ENCODE measurements at regions not wholly inside any gene's neighbourhood (a gene's known extent, or its start where the extent isn't known, plus 50 kb on each side); places are given as distances from the start of the nearest gene placed in this dataset.

- Histone ChIP-seq H4K20me1 (ENCODE audit: insufficient read depth, low read length) (no peaks in the 10 kb centered on the region), H3K4me3 (ENCODE audit: low read length) (no peak overlapping the region), H3K9me3 (ENCODE audit: insufficient read depth, low read length) (no peaks in the 10 kb centered on the region), H3K36me3 (replicated peaks; ENCODE audit: low read depth, low read length) (no peaks in the 10 kb centered on the region), H3K79me2 (ENCODE audit: low read length) (no peaks in the 10 kb centered on the region), H3K27me3 (ENCODE audit: low read depth, low read length) (no peaks in the 10 kb centered on the region), H3K9ac (ENCODE audit: low read length) (no peak overlapping the region), H3K4me1 (ENCODE audit: low read length) (no peaks in the 10 kb centered on the region), H2AFZ (ENCODE audit: low read depth, low read length) (no peak overlapping the region), H3K4me2 (ENCODE audit: low read length) (no peak overlapping the region), H3K27ac (ENCODE audit: low read length) (no peak overlapping the region)
- no peak for TF ChIP-seq EZH2phosphoT487 (IDR thresholded peaks at IDR 0.05; ENCODE audit: low read depth)
- no peak for TF ChIP-seq CTCF (IDR thresholded peaks at IDR 0.05; ENCODE audit: low read depth, low read length)
These were observed 1290.0 kb downstream of the EFNA5 start for GRCh38 chr5:106380736-106381135.

DNA sequence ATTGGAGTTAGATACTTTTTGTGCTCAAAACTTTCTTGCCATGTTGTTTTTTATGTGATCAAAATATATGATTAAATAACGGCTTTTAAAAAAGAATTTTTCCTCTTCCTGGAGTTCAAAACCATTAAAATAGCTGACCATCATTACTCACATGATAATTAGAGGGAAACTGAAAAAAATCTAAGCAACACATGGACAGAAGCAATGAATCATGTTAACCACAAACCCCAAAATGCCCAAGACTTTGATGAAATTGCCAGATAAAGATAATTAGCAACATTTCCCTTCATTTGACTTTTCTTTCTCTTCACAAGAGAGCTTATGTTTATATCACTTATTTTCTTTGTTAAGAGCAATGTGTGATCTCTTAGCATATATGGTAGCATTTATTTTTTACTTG is 1294.2 kb downstream of the EFNA5 start:
- H3K9me3 ChIP-seq (ENCODE audit: insufficient read depth, low read length), result no peaks in the 10 kb centered on the region
- H3K27me3 ChIP-seq (ENCODE audit: low read depth, low read length), result no peaks in the 10 kb centered on the region
- no peaks in the 10 kb centered on the region for H3K4me1 ChIP-seq (ENCODE audit: low read length)
- no peaks in the 10 kb centered on the region for H4K20me1 ChIP-seq (ENCODE audit: insufficient read depth, low read length)
- no peaks in the 10 kb centered on the region for H3K79me2 ChIP-seq (ENCODE audit: low read length)
- H3K9ac ChIP-seq (ENCODE audit: low read length), result no peak overlapping the region
- no peak overlapping the region for H3K27ac ChIP-seq (ENCODE audit: low read length)
- no peak overlapping the region for H3K4me3 ChIP-seq (ENCODE audit: low read length)
- no peak overlapping the region for H3K4me2 ChIP-seq (ENCODE audit: low read length)
- H3K36me3 ChIP-seq (replicated peaks; ENCODE audit: low read depth, low read length), result no peaks in the 10 kb centered on the region
- no peak overlapping the region for H2AFZ ChIP-seq (ENCODE audit: low read depth, low read length)
- TF ChIP-seq CTCF (IDR thresholded peaks at IDR 0.05; ENCODE audit: low read depth, low read length), result no peak
- TF ChIP-seq EZH2phosphoT487 (IDR thresholded peaks at IDR 0.05; ENCODE audit: low read depth), result no peak

DNA sequence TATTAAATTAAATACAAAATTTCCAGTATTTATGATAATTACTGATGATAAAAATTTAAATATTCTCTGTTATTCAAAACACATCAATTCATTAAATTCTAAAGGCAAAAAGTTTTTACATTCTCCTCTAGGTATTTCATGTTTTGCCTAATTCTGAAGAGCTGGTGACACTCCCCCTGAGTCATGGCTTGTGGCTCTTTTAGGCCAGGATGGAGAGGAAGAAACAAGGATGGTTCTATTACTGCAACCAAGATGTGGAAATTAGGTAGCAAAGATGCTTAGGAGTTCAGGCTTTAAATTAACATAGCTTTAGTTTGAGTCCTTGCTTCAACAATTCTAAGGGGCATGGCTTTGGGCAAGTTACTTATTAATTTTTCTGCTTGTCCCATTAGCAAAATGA is 1295.8 kb downstream of the EFNA5 start:
- H4K20me1 ChIP-seq (ENCODE audit: insufficient read depth, low read length), result no peaks in the 10 kb centered on the region
- no peak overlapping the region for H2AFZ ChIP-seq (ENCODE audit: low read depth, low read length)
- H3K4me3 ChIP-seq (ENCODE audit: low read length), result no peak overlapping the region
- no peaks in the 10 kb centered on the region for H3K27me3 ChIP-seq (ENCODE audit: low read depth, low read length)
- H3K9me3 ChIP-seq (ENCODE audit: insufficient read depth, low read length), result no peaks in the 10 kb centered on the region
- no peak overlapping the region for H3K9ac ChIP-seq (ENCODE audit: low read length)
- H3K4me2 ChIP-seq (ENCODE audit: low read length), result no peak overlapping the region
- TF ChIP-seq EZH2phosphoT487 (IDR thresholded peaks at IDR 0.05; ENCODE audit: low read depth) (no peak), CTCF (IDR thresholded peaks at IDR 0.05; ENCODE audit: low read depth, low read length) (no peak)
- no peaks in the 10 kb centered on the region for H3K4me1 ChIP-seq (ENCODE audit: low read length)
- H3K36me3 ChIP-seq (replicated peaks; ENCODE audit: low read depth, low read length), result no peaks in the 10 kb centered on the region
- no peak overlapping the region for H3K27ac ChIP-seq (ENCODE audit: low read length)
- H3K79me2 ChIP-seq (ENCODE audit: low read length), result no peaks in the 10 kb centered on the region

DNA sequence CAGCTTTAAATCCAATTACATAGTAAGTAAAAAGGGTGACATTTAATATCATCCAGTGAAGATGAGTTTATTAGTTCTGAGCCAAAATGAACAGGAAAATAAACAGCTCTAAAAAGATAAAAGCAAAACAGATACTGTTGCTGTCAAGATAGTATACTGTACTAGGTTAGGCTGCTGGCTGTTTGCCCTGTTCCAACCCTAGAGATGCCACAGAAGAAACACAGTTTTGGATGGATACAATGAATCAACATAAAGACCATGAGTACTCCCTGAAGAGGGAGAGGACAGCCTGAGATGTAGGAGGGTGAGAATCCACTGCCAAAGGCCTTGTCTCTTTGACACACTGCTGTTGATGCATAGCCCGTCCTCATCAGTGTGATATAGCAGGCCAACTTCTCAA is 1302.7 kb downstream of the EFNA5 start:
- no peak overlapping the region for H3K4me2 ChIP-seq (ENCODE audit: low read length)
- H3K9ac ChIP-seq (ENCODE audit: low read length), result no peak overlapping the region
- H3K36me3 ChIP-seq (replicated peaks; ENCODE audit: low read depth, low read length), result no peaks in the 10 kb centered on the region
- H2AFZ ChIP-seq (ENCODE audit: low read depth, low read length), result no peak overlapping the region
- H4K20me1 ChIP-seq (ENCODE audit: insufficient read depth, low read length), result no peaks in the 10 kb centered on the region
- H3K4me3 ChIP-seq (ENCODE audit: low read length), result no peak overlapping the region
- TF ChIP-seq EZH2phosphoT487 (IDR thresholded peaks at IDR 0.05; ENCODE audit: low read depth) (no peak), CTCF (IDR thresholded peaks at IDR 0.05; ENCODE audit: low read depth, low read length) (no peak)
- no peaks in the 10 kb centered on the region for H3K27me3 ChIP-seq (ENCODE audit: low read depth, low read length)
- H3K79me2 ChIP-seq (ENCODE audit: low read length), result no peaks in the 10 kb centered on the region
- no peaks in the 10 kb centered on the region for H3K9me3 ChIP-seq (ENCODE audit: insufficient read depth, low read length)
- H3K4me1 ChIP-seq (ENCODE audit: low read length), result no peaks in the 10 kb centered on the region
- no peak overlapping the region for H3K27ac ChIP-seq (ENCODE audit: low read length)
